Heart right ventricle (tissue), 16 donors: ENCODE measurements at regions not wholly inside any gene's neighbourhood (a gene's known extent, or its start where the extent isn't known, plus 50 kb on each side); places are given as distances from the start of the nearest gene placed in this dataset.

Experiments
- ATAC-seq, 8 donors: fragments of 200-7000 bp; cut with Tn5 transposase; one replicate each; pipeline ENCODE4 v1.9.1; 2020; ENCODE audit warnings: mild to moderate bottlenecking in 8 of 8, moderate library complexity in 8 of 8, moderate number of reproducible peaks in 1 of 8
- DNase-seq, 2 donors: peaks; one replicate each; pipeline ENCODE4 v3.0.0-alpha.2; 2020
- H3K27ac ChIP-seq, 10 donors: fragments of 200-600 bp; sonication (generic) in 2 of 10; one replicate each; pipeline versions ENCODE4 v1.5.0 to v1.8.0; 2020 to 2022; ENCODE audit warnings: mild to moderate bottlenecking in 3 of 10
- H3K27me3 ChIP-seq, 7 donors: fragments of 200-600 bp; one replicate each; pipeline ENCODE4 v1.8.0; 2021 to 2022; ENCODE audit warnings: mild to moderate bottlenecking in 2 of 7
- H3K36me3 ChIP-seq, 9 donors: fragments of 200-600 bp; sonication (generic) in 1 of 9; one replicate each; pipeline versions ENCODE4 v1.5.0 to v1.8.0; 2020 to 2022; ENCODE audit warnings: mild to moderate bottlenecking in 2 of 9
- H3K4me1 ChIP-seq, 9 donors: fragments of 200-600 bp; sonication (generic) in 1 of 9; one replicate each; pipeline versions ENCODE4 v1.5.0 to v1.8.0; 2020 to 2022; ENCODE audit warnings: mild to moderate bottlenecking in 4 of 9
- H3K4me3 ChIP-seq, 10 donors: fragments of 200-600 bp; sonication (generic) in 2 of 10; one replicate each; pipeline versions ENCODE4 v1.5.0 to v1.8.0; 2020 to 2022; ENCODE audit warnings: mild to moderate bottlenecking in 7 of 10, moderate library complexity in 2 of 10
- H3K9me3 ChIP-seq, 11 donors: fragments of 200-600 bp in 10 of 11; sonication (generic) in 2 of 11; one replicate each; pipeline versions ENCODE4 v1.5.0 to v1.8.0; 2013 to 2022; ENCODE audit warnings: mild to moderate bottlenecking in 2 of 11, control low read depth in 1 of 11, moderate library complexity in 1 of 11
- CTCF ChIP-seq, 9 donors: fragments of 200-600 bp; sonication (generic) in 2 of 9; IDR thresholded peaks; one replicate each; pipeline versions ENCODE4 v1.5.0 to v1.8.0; 2021 to 2022; ENCODE audit warnings: antibody characterized with exemption in 9 of 9, mild to moderate bottlenecking in 5 of 9, moderate library complexity in 1 of 9
- WGBS, 2 donors: extraction: QIAGEN DNeasy Blood & Tissue Kit; methylation state at CpG; one replicate each; pipeline ENCODE4 v1.1.7; 2013; ENCODE audit warnings: inconsistent platforms in 1 of 2; 5-methylcytosine and 5-hydroxymethylcytosine counted together
- intact Hi-C, 10 donors: fragments of 100-400 bp; cut with DNase I; formaldehyde crosslinking; loops; one replicate each; pipeline versions ENCODE4 v1.11.1 to v1.14.2; 2022
- donor health status: Arrhythmogenic right ventricular cardiomyopathy.
- donor health status: ischemic (EF 13 %, LVEDD 7.1; RV severe dilation, severe dysfunction).
- donor health status: healthy with polysubstance abuse.
- donor health status: DM: no; HTN: yes; CAD: no.
- donor health status: DM: no; HTN: no; CAD: no.
- donor health status: ischemic (EF 25% LVEDD 6.9; RV normal size, moderate dysfunction).
- donor health status: ischemic (EF 25% LVEDD 5.7; RV mildly dilated, moderate dysfunction).
- donor health status: healthy.
- donor health status: DM: yes; HTN: yes; CAD: no.
- donor health status: Ischemic cardiomyopathy.
- donor health status: ischemic (EF 35%, LVEDD 5.7; RV mildly dilated, moderate dysfunction).
- donor health status: nonischemic (EF 11% LVEDD 7.7; RV severe dilation, severe dysfunction).
- donor health status: DM: yes; HTN: yes; CAD: no.
- donor health status: PGD.
- donor health status: ischemic (EF 29% LVEDD 5.4; RV normal size, mild dysfunction).
- donor health status: nonischemic (EF 23%, LVEDD 6.1; RV moderate dilation, normal function).

- ATAC-seq (peak; percentile 48 to 89 (median 80)), DNase-seq (peak; percentile 49 to 68)
- WGBS, 2 donors, result 53 to 62% methylated on average over 6 of the region's 6 CpGs
These were observed 110.3 kb downstream of the SINHCAF start for GRCh38 chr12:31215518-31216232.

GRCh38 chr12:31216479-31216878 is 109.5 kb downstream of the SINHCAF start:
- 69 to 71% methylated on average over 2 of the region's 2 CpGs for WGBS, 2 donors
- Histone ChIP-seq H3K9me3 (no peaks in the 10 kb centered on the region), H3K4me1 (no peaks in the 10 kb centered on the region), H3K4me3 (no peak overlapping the region), H3K36me3 (no peaks in the 10 kb centered on the region), H3K27ac (no peak overlapping the region), H3K27me3 (peaks cover 0 to 11% (median 0%) of the 10 kb centered on the region in 7 donors)
- DNase-seq (no peak), ATAC-seq (no peak)
- no peak for TF ChIP-seq CTCF (IDR thresholded peaks at IDR 0.05)
- intact Hi-C loops, result no loop called here

More at GRCh38 chr12:31215518-31216232, 110.3 kb downstream of the SINHCAF start:
- H3K9me3 ChIP-seq, result no peaks in the 10 kb centered on the region
- TF ChIP-seq CTCF (IDR thresholded peaks at IDR 0.05), result peak in 4 of 9 donors; percentile 2 to 40 (median 34)
- intact Hi-C loops, result no loop called here
- H3K27ac ChIP-seq, result no peak overlapping the region
- no peaks in the 10 kb centered on the region for H3K4me1 ChIP-seq
- H3K27me3 ChIP-seq, result peaks cover 0 to 11% (median 0%) of the 10 kb centered on the region in 7 donors
- H3K36me3 ChIP-seq, result no peaks in the 10 kb centered on the region
- no peak overlapping the region for H3K4me3 ChIP-seq

DNA sequence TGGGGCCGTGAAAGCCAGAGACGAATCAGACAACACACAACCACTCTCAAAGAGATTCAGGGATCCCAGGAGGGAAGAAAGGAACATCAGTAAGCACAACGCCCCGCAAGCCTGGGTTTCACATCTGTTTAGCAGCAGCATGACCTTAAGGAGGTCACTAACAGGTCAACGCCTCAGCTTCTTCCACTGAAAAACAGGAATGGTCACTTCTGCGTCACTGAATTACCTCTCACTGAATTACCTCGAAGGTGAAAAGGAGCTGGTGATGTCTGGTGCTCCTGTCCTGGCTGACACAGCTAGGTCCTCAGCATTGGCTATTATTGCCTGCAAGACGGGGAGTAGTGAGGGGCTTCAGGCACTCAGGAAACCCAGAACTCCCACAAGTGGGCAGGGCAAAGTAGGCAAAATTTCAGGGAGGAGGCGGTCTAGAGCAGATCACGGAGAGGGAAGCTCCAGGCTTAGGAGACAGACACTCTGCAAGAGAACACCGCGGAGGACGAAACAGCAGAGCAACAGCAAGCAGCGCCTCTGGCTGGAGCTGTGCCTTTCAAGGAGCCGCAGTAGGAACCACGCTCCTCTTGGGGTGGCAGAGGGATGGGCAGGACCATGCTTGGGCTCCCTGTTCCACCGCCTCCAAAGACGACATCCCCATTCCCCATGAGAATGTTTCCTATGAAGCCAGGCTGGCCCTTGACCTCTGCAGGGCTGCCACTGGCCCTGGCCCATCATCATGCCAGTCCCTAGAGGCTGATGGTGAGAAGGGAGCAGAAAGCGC is 108.4 kb downstream of the SINHCAF start:
- ATAC-seq (no peak), DNase-seq (no peak)
- Histone ChIP-seq H3K27me3 (peaks cover 0 to 11% (median 0%) of the 10 kb centered on the region in 7 donors), H3K9me3 (no peaks in the 10 kb centered on the region), H3K36me3 (no peaks in the 10 kb centered on the region), H3K27ac (no peak overlapping the region), H3K4me3 (no peak overlapping the region), H3K4me1 (no peaks in the 10 kb centered on the region)
- no peak for TF ChIP-seq CTCF (IDR thresholded peaks at IDR 0.05)
- WGBS, 2 donors, result 64 to 65% methylated on average over 19 of the region's 19 CpGs
- intact Hi-C loops, result no loop called here

DNA sequence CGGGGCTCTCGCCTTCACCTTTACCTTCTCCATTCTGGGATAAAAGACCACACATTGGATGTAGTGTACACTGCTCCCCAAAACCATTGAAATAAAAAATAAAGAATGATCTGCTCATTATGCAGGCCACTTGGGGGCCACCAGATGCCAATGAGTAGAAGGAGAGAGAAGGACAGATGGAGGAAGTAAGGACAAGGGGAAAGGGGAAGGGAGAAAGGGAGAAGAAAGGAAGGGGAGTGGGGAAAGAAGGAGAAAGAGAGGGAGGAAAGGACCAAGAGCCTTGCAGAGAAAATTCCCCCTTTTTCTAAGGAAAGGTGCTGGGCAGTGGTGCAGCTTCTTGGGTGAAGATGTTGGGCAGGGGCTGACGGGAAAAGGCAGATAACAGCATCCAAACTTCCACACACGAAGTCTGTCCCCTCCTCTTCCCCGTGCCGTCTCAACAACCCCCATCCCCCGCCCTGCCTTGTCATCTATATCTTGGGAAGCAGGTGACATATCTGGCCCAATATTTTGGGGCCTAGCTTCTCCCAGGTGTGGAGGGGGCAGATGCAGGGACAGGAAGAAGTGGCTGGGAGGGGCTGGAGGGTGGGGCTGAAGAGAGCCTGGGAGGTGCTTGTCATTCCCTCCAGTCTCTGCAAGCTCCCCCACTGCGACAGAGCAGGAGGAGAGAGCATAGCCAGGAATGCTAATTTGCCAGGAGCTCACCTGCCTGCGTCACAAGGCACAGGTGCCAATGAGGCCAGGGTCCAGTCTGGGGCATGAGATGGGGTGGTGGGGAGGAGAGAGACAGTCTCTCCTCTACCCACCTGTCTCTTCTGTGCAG is 107.5 kb downstream of the SINHCAF start:
- Histone ChIP-seq H3K4me1 (no peaks in the 10 kb centered on the region), H3K4me3 (no peak overlapping the region), H3K27me3 (peaks cover 0 to 11% (median 0%) of the 10 kb centered on the region in 7 donors), H3K36me3 (no peaks in the 10 kb centered on the region), H3K9me3 (no peaks in the 10 kb centered on the region), H3K27ac (no peak overlapping the region)
- intact Hi-C loops, result no loop called here
- DNase-seq, result no peak
- no peak for TF ChIP-seq CTCF (IDR thresholded peaks at IDR 0.05)
- WGBS, 2 donors, result 56 to 65% methylated on average over 9 of the region's 9 CpGs
- ATAC-seq, result no peak
